ENCODE measurements at regions not wholly inside any gene's neighbourhood (a gene's known extent, or its start where the extent isn't known, plus 50 kb on each side); places are given as distances from the start of the nearest gene placed in this dataset.
"Not testable (repeated sequence)": the region's sequence is repeated elsewhere in the genome, so short reads cannot be mapped to it uniquely, and the experiment has no call there.

DNA sequence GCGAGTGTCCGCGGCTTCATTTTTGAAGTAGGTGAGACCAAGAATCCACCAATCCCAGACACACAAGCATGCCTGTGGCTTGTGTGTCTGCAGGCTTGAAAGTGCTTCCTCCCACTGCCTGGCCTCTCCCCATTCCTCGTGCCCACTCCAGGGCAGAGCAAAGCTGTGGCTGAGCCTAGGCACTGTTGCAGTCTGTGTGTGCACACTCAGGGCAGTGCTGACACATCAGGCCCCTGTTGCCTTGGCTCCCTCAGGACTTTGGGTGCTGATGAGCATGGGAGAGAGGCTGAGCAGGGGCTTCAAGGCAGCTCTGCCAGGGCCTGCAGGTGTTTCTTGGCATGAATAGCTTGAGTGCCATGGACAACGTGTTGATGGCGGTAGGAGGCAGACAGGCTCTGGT lies 776.7 kb downstream of the CDH11 start:
- Histone ChIP-seq H3K9ac (ENCODE audit: control insufficient read depth, extremely low read depth, insufficient read depth, low read length) (no peak overlapping the region), H3K4me2 (ENCODE audit: control insufficient read depth, extremely low read depth, insufficient read depth, low read depth, low read length) (no peak overlapping the region), H2AFZ (ENCODE audit: control insufficient read depth, low read length) (no peak overlapping the region), H3K9me3 (ENCODE audit: control insufficient read depth, low read depth, low read length) (peaks cover 4% of the 10 kb centered on the region), H3K27ac (ENCODE audit: control insufficient read depth, insufficient read depth, low read length) (no peak overlapping the region), H3K9me1 (ENCODE audit: control insufficient read depth, extremely low read depth, insufficient read depth, low read length) (no peaks in the 10 kb centered on the region), H3K27me3 (ENCODE audit: control insufficient read depth, extremely low read depth, insufficient read depth, low read length) (no peaks in the 10 kb centered on the region), H3K36me3 (ENCODE audit: control insufficient read depth in 2 of 2, extremely low read depth in 1 of 2, insufficient read depth in 2 of 2, low read length in 2 of 2) (no peaks in the 10 kb centered on the region), H3K79me2 (ENCODE audit: control insufficient read depth, insufficient read depth, low read length) (no peaks in the 10 kb centered on the region), H3K4me3 (ENCODE audit: control insufficient read depth in 2 of 3, extremely low read depth in 1 of 3, insufficient read depth in 2 of 3, low read depth in 1 of 3, low read length in 3 of 3) (no peak overlapping the region), H3K4me1 (ENCODE audit: control insufficient read depth, extremely low read depth, insufficient read depth, low read length) (no peaks in the 10 kb centered on the region), H4K20me1 (ENCODE audit: control insufficient read depth, extremely low read depth, insufficient read depth, low read length) (no peaks in the 10 kb centered on the region)
- TF ChIP-seq, protein P1, sequence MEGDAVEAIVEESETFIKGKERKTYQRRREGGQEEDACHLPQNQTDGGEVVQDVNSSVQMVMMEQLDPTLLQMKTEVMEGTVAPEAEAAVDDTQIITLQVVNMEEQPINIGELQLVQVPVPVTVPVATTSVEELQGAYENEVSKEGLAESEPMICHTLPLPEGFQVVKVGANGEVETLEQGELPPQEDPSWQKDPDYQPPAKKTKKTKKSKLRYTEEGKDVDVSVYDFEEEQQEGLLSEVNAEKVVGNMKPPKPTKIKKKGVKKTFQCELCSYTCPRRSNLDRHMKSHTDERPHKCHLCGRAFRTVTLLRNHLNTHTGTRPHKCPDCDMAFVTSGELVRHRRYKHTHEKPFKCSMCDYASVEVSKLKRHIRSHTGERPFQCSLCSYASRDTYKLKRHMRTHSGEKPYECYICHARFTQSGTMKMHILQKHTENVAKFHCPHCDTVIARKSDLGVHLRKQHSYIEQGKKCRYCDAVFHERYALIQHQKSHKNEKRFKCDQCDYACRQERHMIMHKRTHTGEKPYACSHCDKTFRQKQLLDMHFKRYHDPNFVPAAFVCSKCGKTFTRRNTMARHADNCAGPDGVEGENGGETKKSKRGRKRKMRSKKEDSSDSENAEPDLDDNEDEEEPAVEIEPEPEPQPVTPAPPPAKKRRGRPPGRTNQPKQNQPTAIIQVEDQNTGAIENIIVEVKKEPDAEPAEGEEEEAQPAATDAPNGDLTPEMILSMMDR (optimal IDR thresholded peaks at IDR 0.05 in 1 of 3, IDR thresholded peaks at IDR 0.05 in 1 of 3, conservative IDR thresholded peaks at IDR 0.05 in 1 of 3; ENCODE audit: extremely low read depth in 1 of 3, insufficient read depth in 2 of 3, low read length in 3 of 3), result no peak
- TF ChIP-seq EZH2 (IDR thresholded peaks at IDR 0.05; ENCODE audit: low read length), result no peak
- dilution Hi-C loops (cut with MboI; ENCODE audit: extremely low pct_ligation_motif_present, low sequenced_read_pairs), result no loop called here
- DNase-seq (ENCODE audit: low read depth, low spot score) (no peak), FAIRE-seq (no peak)

DNA sequence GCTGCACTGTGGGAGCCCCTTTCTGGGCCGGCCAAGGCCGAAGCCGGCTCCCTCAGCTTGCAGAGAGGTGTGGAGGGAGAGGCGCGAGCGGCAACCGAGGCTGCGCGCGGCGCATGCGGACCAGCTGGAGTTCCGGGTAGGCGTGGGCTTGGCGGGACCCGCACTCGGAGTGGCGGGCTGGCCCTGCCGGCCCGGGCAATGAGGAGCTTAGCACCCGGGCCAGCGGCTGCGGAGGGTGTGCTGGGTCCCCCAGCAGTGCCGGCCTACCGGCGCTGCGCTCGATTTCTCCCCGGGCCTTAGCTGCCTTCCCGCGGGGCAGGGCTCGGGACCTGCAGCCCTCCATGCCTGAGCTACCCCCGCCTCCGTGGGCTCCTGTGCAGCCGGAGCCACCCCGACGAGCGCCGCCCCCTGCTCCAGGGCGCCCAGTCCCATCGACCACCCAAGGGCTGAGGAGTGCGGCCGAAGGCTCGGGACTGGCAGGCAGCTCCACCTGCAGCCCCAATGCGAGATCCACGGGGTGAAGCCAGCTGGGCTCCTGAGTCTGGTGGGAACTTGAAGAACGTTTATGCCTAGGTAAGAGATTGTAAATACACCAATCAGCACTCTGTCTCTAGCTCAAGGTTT lies 777.9 kb downstream of the CDH11 start:
- FAIRE-seq; H2AFZ ChIP-seq (ENCODE audit: control insufficient read depth, low read length); H3K9me3 ChIP-seq (ENCODE audit: control insufficient read depth, low read depth, low read length); H3K4me1 ChIP-seq (ENCODE audit: control insufficient read depth, extremely low read depth, insufficient read depth, low read length); H3K27me3 ChIP-seq (ENCODE audit: control insufficient read depth, extremely low read depth, insufficient read depth, low read length); H4K20me1 ChIP-seq (ENCODE audit: control insufficient read depth, extremely low read depth, insufficient read depth, low read length); H3K36me3 ChIP-seq (ENCODE audit: control insufficient read depth in 2 of 2, extremely low read depth in 1 of 2, insufficient read depth in 2 of 2, low read length in 2 of 2); H3K9me1 ChIP-seq (ENCODE audit: control insufficient read depth, extremely low read depth, insufficient read depth, low read length); dilution Hi-C loops (cut with MboI; ENCODE audit: extremely low pct_ligation_motif_present, low sequenced_read_pairs); H3K27ac ChIP-seq (ENCODE audit: control insufficient read depth, insufficient read depth, low read length); H3K9ac ChIP-seq (ENCODE audit: control insufficient read depth, extremely low read depth, insufficient read depth, low read length); H3K4me3 ChIP-seq (ENCODE audit: control insufficient read depth in 2 of 3, extremely low read depth in 1 of 3, insufficient read depth in 2 of 3, low read depth in 1 of 3, low read length in 3 of 3); DNase-seq (ENCODE audit: low read depth, low spot score); H3K4me2 ChIP-seq (ENCODE audit: control insufficient read depth, extremely low read depth, insufficient read depth, low read depth, low read length); H3K79me2 ChIP-seq (ENCODE audit: control insufficient read depth, insufficient read depth, low read length): not testable (repeated sequence)

All from keratinocyte (primary cell).